K562 (cell line): ENCODE measurements at regions not wholly inside any gene's neighbourhood (a gene's known extent, or its start where the extent isn't known, plus 50 kb on each side); places are given as distances from the start of the nearest gene placed in this dataset.

Experiments used
- ATAC-seq: fragments of 200-7000 bp; cut with Tn5 transposase; 3 replicates; pipeline ENCODE4 v1.9.1; 2020; ENCODE audit warnings: moderate library complexity
- BruUV-seq: library from RNA; stranded (reverse); fragments of 400-500 nt; replicated peaks from 2 replicates; lab custom pipeline; 2021; lab: Mats Ljungman, UMichigan
- CTCF ChIA-PET: fragments of 300-600 bp; formaldehyde crosslinking; extraction: SDS; loops from one replicate; lab custom pipeline; 2021; ENCODE audit warnings: low intra/inter-chr PET ratio; lab: Yijun Ruan, JAX
- POLR2A ChIA-PET: fragments of 300-600, 350-650 bp; sonication (Branson Sonifier 250); formaldehyde crosslinking; extraction: SDS; loops from one replicate; lab custom pipeline; 2021; ENCODE audit warnings: antibody characterized with exemption, inconsistent platforms; lab: Yijun Ruan, JAX
- DNase-seq, 4 experiments: peaks; one replicate each; pipeline versions ENCODE4 v3.0.0 to v3.0.0-alpha.2; 2011 to 2018; ENCODE audit warnings: low spot score in 3 of 4, mixed read lengths in 3 of 4; ENCODE audit errors: extremely low read depth in 1 of 4
- FAIRE-seq: peaks from 2 replicates; lab custom pipeline; 2011; peaks lifted over from hg19 to GRCh38; lab: Jason Lieb, UNC
- H2AFZ ChIP-seq: 2 replicates; pipeline ENCODE4 v1.6.0; 2011; ENCODE audit warnings: low read depth, low read length, control low read depth, inconsistent platforms
- H3K27ac ChIP-seq: fragments of 200-600 bp; 3 replicates; pipeline ENCODE4 v1.8.0; 2011; ENCODE audit warnings: low read depth, mild to moderate bottlenecking, control low read depth, inconsistent platforms, low read length, moderate library complexity, mixed read lengths; ENCODE audit errors: extremely low read depth
- H3K27me3 ChIP-seq, 2 experiments: fragments of 300-600 bp in 1 of 2; 2 replicates in 1 of 2; 3 replicates in 1 of 2; pipeline versions ENCODE4 v1.6.0 to v1.8.0; 2011; ENCODE audit warnings: inconsistent platforms in 2 of 2, low read length in 2 of 2, mild to moderate bottlenecking in 1 of 2, mixed read lengths in 1 of 2, moderate library complexity in 1 of 2; ENCODE audit not compliant: control insufficient read depth in 2 of 2, insufficient read depth in 2 of 2
- H3K36me3 ChIP-seq: fragments of 300-600 bp; 3 replicates; pipeline ENCODE4 v1.8.0; 2011; ENCODE audit warnings: mild to moderate bottlenecking, low read length, inconsistent platforms; ENCODE audit not compliant: control insufficient read depth, insufficient read depth
- H3K4me1 ChIP-seq, 2 experiments: fragments of 200-600 bp in 1 of 2; replicated peaks in 1 of 2; 2 replicates in 1 of 2; 3 replicates in 1 of 2; pipeline versions ENCODE4 v1.5.1 to v1.8.0; 2011; ENCODE audit warnings: inconsistent platforms in 2 of 2, low read length in 2 of 2, mild to moderate bottlenecking in 1 of 2, mixed read lengths in 1 of 2, moderate library complexity in 1 of 2; ENCODE audit not compliant: control insufficient read depth in 2 of 2, insufficient read depth in 2 of 2
- H3K4me2 ChIP-seq: 2 replicates; pipeline ENCODE4 v1.6.1; 2011; ENCODE audit warnings: low read length, control low read depth, inconsistent platforms, mixed read lengths; ENCODE audit not compliant: insufficient read depth
- H3K4me3 ChIP-seq: fragments of 200-600 bp; sonication (generic), shearing (Covaris generic); 2 replicates; pipeline ENCODE4 v1.5.1; 2016; ENCODE audit warnings: control low read depth, inconsistent platforms
- H3K79me2 ChIP-seq: fragments of 200-600 bp; 3 replicates; pipeline ENCODE4 v1.8.0; 2011; ENCODE audit warnings: low read length, inconsistent platforms; ENCODE audit not compliant: control insufficient read depth, insufficient read depth
- H3K9ac ChIP-seq, 2 experiments: 2 replicates each; pipeline versions ENCODE4 v1.6.0 to v1.6.1; 2011; ENCODE audit warnings: low read depth in 2 of 2, low read length in 2 of 2, control low read depth in 1 of 2, inconsistent platforms in 1 of 2, mild to moderate bottlenecking in 1 of 2, mixed read lengths in 1 of 2; ENCODE audit not compliant: insufficient read depth in 1 of 2
- H3K9me1 ChIP-seq: one replicate; pipeline ENCODE4 v1.6.0; 2011; ENCODE audit warnings: inconsistent platforms, mild to moderate bottlenecking, low read length, moderate library complexity; ENCODE audit not compliant: control insufficient read depth, insufficient read depth
- H3K9me3 ChIP-seq: replicated peaks from 2 replicates; pipeline ENCODE4 v1.5.1; 2011; ENCODE audit warnings: low read depth, low read length, inconsistent platforms; ENCODE audit not compliant: control insufficient read depth, insufficient read depth
- H4K20me1 ChIP-seq: replicated peaks from 2 replicates; pipeline ENCODE4 v1.6.1; 2011; ENCODE audit warnings: low read length, inconsistent platforms, mixed read lengths; ENCODE audit not compliant: control insufficient read depth, insufficient read depth
- ARID2 ChIP-seq: fragments of 450-650 bp; IDR thresholded peaks from 2 replicates; pipeline ENCODE4 v1.6.1; 2017; ENCODE audit warnings: antibody characterized with exemption, mild to moderate bottlenecking
- CREB5 ChIP-seq: fragments of 250-450 bp; sonication (Bioruptor Pico); IDR thresholded peaks from 2 replicates; pipeline ENCODE4 v1.5.0; 2020; ENCODE audit warnings: mild to moderate bottlenecking
- KDM4B ChIP-seq, 2 experiments: fragments of 450-650 bp in 1 of 2; sonication (generic) in 1 of 2; IDR thresholded peaks; 2 replicates each; pipeline ENCODE4 v1.6.1; 2016 to 2017; ENCODE audit warnings: borderline replicate concordance in 2 of 2, antibody characterized with exemption in 1 of 2, low read depth in 1 of 2, mild to moderate bottlenecking in 1 of 2
- KDM5B ChIP-seq: fragments of 200-600 bp; sonication (generic); IDR thresholded peaks from 2 replicates; pipeline ENCODE4 v1.6.1; 2012; ENCODE audit warnings: low read depth, mild to moderate bottlenecking, moderate library complexity, low read length, control low read depth, inconsistent platforms; ENCODE audit not compliant: insufficient replicate concordance
- NKRF ChIP-seq: fragments of 450-650 bp; IDR thresholded peaks from 2 replicates; pipeline ENCODE4 v1.6.1; 2016; ENCODE audit warnings: borderline replicate concordance
- PRPF4 ChIP-seq: fragments of 200-400 bp; formaldehyde crosslinking; IDR thresholded peaks from one replicate; pipeline ENCODE4 v1.6.1; 2017; ENCODE audit warnings: low read length, low read depth, mild to moderate bottlenecking; ENCODE audit not compliant: insufficient read depth, poor library complexity, severe bottlenecking
- TAF1 ChIP-seq: IDR thresholded peaks from 2 replicates; pipeline ENCODE4 v1.6.1; 2011; ENCODE audit warnings: mild to moderate bottlenecking, low read length, moderate library complexity; ENCODE audit not compliant: insufficient read depth, control insufficient read depth, severe bottlenecking; ENCODE audit errors: extremely low read depth
- THRA ChIP-seq: fragments of 450-650 bp; IDR thresholded peaks from 2 replicates; pipeline ENCODE4 v1.6.1; 2017; ENCODE audit warnings: mild to moderate bottlenecking, moderate library complexity
- USF2 ChIP-seq: sonication (generic); formaldehyde crosslinking; IDR thresholded peaks from 2 replicates; pipeline ENCODE4 v1.5.0; 2020; ENCODE audit warnings: missing genetic modification reagents
- ZNF175 ChIP-seq: fragments of 200-800 bp; sonication (Bioruptor generic); IDR thresholded peaks from 2 replicates; pipeline ENCODE4 v1.6.1; 2016; ENCODE audit warnings: low read depth, mild to moderate bottlenecking, missing genetic modification characterization, missing compliant biosample characterization
- ZNF280B ChIP-seq: fragments of 250-450 bp; sonication (Bioruptor Pico); IDR thresholded peaks from 2 replicates; pipeline ENCODE4 v1.5.1; 2021; ENCODE audit warnings: mild to moderate bottlenecking
- ZNF384 ChIP-seq: IDR thresholded peaks from 2 replicates; pipeline ENCODE4 v1.6.1; 2012; ENCODE audit warnings: low read depth, low read length, improper control_type of control experiment
- ZNF79 ChIP-seq: fragments of 250-450 bp; sonication (Bioruptor Pico); IDR thresholded peaks from 2 replicates; pipeline ENCODE4 v1.4.0; 2020; ENCODE audit warnings: low read depth, mild to moderate bottlenecking, moderate library complexity
- WGBS: fragments of 100-300 bp; shearing (Covaris generic); methylation state at CpG from one replicate; pipeline ENCODE4 v1.1.6; 2016; ENCODE audit warnings: low coverage, mixed read lengths; ENCODE audit not compliant: insufficient coverage; ENCODE audit errors: missing lambda C conversion rate; 5-methylcytosine and 5-hydroxymethylcytosine counted together
- in situ Hi-C: fragments of 300-500 bp; cut with MboI; formaldehyde crosslinking; loops from 4 replicates; pipeline ENCODE4 v1.15.0; 2018; ENCODE audit warnings: inconsistent platforms, mixed read lengths
- intact Hi-C: fragments of 100-400 bp; cut with micrococcal nuclease; formaldehyde crosslinking; loops from 2 replicates; pipeline ENCODE4 v1.14.2; 2022

DNA sequence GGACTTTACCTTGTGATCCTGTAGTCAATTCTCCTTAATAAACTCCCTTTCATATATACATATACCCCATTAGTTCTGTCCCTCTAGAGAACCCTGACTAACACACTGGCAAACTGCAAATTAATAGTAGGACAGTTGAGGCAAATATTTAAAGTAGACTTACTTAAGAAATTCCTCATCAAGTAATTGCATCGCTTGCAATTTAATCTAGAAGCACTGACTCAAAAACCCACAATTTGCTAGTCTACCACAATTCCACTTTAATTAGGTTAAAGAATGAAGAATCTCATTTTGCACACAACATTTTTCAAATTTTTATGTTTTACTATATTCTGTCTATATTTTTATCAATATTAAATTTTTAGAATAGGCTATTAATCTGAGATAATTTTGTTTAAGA lies 188.1 kb downstream of the PLOD2 start:
- H3K79me2 ChIP-seq = no peaks in the 10 kb centered on the region
- BruUV-seq = no TSS peak
- H3K9me1 ChIP-seq = no peaks in the 10 kb centered on the region
- FAIRE-seq (no peak), DNase-seq (no peak), ATAC-seq (no peak)
- H4K20me1 ChIP-seq = no peaks in the 10 kb centered on the region
- H3K36me3 ChIP-seq = no peaks in the 10 kb centered on the region
- no peaks in the 10 kb centered on the region for H3K4me1 ChIP-seq
- peaks cover 2% of the 10 kb centered on the region for H3K9me3 ChIP-seq
- no peak overlapping the region for H2AFZ ChIP-seq
- intact Hi-C loops (no loop called here), in situ Hi-C loops (no loop called here)
- no peak overlapping the region for H3K4me2 ChIP-seq
- WGBS = 0% methylated on average over 1 of the region's 1 CpG
- no peak overlapping the region for H3K27ac ChIP-seq
- no peak overlapping the region for H3K9ac ChIP-seq
- no peak overlapping the region for H3K4me3 ChIP-seq
- POLR2A ChIA-PET = no interaction called here
- no peaks in the 10 kb centered on the region for H3K27me3 ChIP-seq
- CTCF ChIA-PET = no interaction called here
- TF ChIP-seq NKRF (no peak), USF2 (CRISPR knock-in tag) (no peak), ARID2 (no peak), ZNF175 (CRISPR knock-in tag) (no peak), KDM5B (no peak), THRA (no peak), KDM4B (IDR thresholded peaks at IDR 0.05; ENCODE audit: borderline replicate concordance in 2 of 2, low read depth in 1 of 2) (no peak), CREB5 (no peak), ZNF384 (no peak), ZNF79 (CRISPR knock-in tag) (no peak), TAF1 (no peak), ZNF280B (no peak), PRPF4 (no peak)
